A549 (cell line): ENCODE measurements at regions not wholly inside any gene's neighbourhood (a gene's known extent, or its start where the extent isn't known, plus 50 kb on each side); places are given as distances from the start of the nearest gene placed in this dataset.

Source experiments
- ATAC-seq, 2 experiments: fragments of 200-7000 bp in 1 of 2; fragments of >200 bp in 1 of 2; cut with Nextera tagmentation in 1 of 2; cut with Tn5 transposase in 1 of 2; 3 replicates each; pipeline versions ENCODE4 v1.8.0 to v1.9.1; 2018 to 2020; ENCODE audit warnings: mild to moderate bottlenecking in 1 of 2, moderate library complexity in 1 of 2
- CTCF ChIA-PET: fragments of 300-600 bp; sonication (Branson Sonifier 250); formaldehyde crosslinking; extraction: SDS; loops from one replicate; lab custom pipeline; 2021; ENCODE audit warnings: antibody characterized with exemption, inconsistent platforms; lab: Yijun Ruan, JAX
- POLR2A ChIA-PET: fragments of 350-600 bp; formaldehyde crosslinking; extraction: SDS; loops from one replicate; lab custom pipeline; 2021; ENCODE audit warnings: antibody characterized with exemption, inconsistent platforms; lab: Yijun Ruan, JAX
- DNase-seq, 2 experiments: peaks; one replicate each; pipeline versions ENCODE4 v3.0.0 to v3.0.0-alpha.2; 2011 to 2016; ENCODE audit warnings: low read depth in 1 of 2, low spot score in 1 of 2
- FAIRE-seq: peaks from 2 replicates; lab custom pipeline; 2011; peaks lifted over from hg19 to GRCh38; lab: Jason Lieb, UNC
- H3K27ac ChIP-seq, 2 experiments: fragments of >200 bp; sonication (Bioruptor Twin); formaldehyde crosslinking; 3 replicates each; pipeline ENCODE4 v1.5.1; 2016 to 2017
- H3K4me1 ChIP-seq: fragments of >200 bp; sonication (Bioruptor Twin); formaldehyde crosslinking; 3 replicates; pipeline ENCODE4 v1.6.1; 2016
- H3K4me2 ChIP-seq: fragments of >200 bp; sonication (Bioruptor Twin); formaldehyde crosslinking; 3 replicates; pipeline ENCODE4 v1.6.1; 2016
- H3K4me3 ChIP-seq: fragments of >200 bp; sonication (Bioruptor Twin); formaldehyde crosslinking; 3 replicates; pipeline ENCODE4 v1.5.1; 2016
- H3K9me3 ChIP-seq: fragments of >200 bp; sonication (Bioruptor Twin); formaldehyde crosslinking; 3 replicates; pipeline ENCODE4 v1.6.1; 2016
- FOSB ChIP-seq: fragments of 250-450 bp; sonication (Bioruptor Pico); IDR thresholded peaks from 2 replicates; pipeline ENCODE4 v1.5.0; 2020; ENCODE audit warnings: mild to moderate bottlenecking, moderate library complexity
- GATA3 ChIP-seq: IDR thresholded peaks from 2 replicates; pipeline ENCODE4 v1.6.1; 2012; ENCODE audit warnings: borderline replicate concordance
- JUNB ChIP-seq: fragments of >200 bp; sonication (Bioruptor Twin); formaldehyde crosslinking; IDR thresholded peaks from 2 replicates; pipeline ENCODE4 v1.6.1; 2016
- MAZ ChIP-seq: fragments of 150-350 bp; IDR thresholded peaks from 2 replicates; pipeline ENCODE4 v1.6.1; 2014; ENCODE audit warnings: antibody characterized with exemption, low read depth, low read length, borderline replicate concordance
- TFCP2L1 ChIP-seq: fragments of 250-450 bp; sonication (Bioruptor Pico); IDR thresholded peaks from 2 replicates; pipeline ENCODE4 v1.5.0; 2021; ENCODE audit warnings: mild to moderate bottlenecking
- ZNF302 ChIP-seq: fragments of 250-450 bp; sonication (Bioruptor Pico); IDR thresholded peaks from 2 replicates; pipeline ENCODE4 v1.9.0; 2021; ENCODE audit warnings: inconsistent platforms, mild to moderate bottlenecking, moderate library complexity
- WGBS: methylation state at CpG from one replicate; pipeline ENCODE4 v1.1.6; 2017; ENCODE audit errors: missing lambda C conversion rate; 5-methylcytosine and 5-hydroxymethylcytosine counted together
- TF ChIP-seq, protein P1 (sequence below): fragments of 200-600 bp; sonication (generic); IDR thresholded peaks from 2 replicates; pipeline ENCODE4 v1.6.1; 2016; ENCODE audit warnings: antibody characterized with exemption, mild to moderate bottlenecking, moderate library complexity
- TF ChIP-seq, protein P2 (sequence below): fragments of 250-450 bp; sonication (Bioruptor Pico); IDR thresholded peaks from 2 replicates; pipeline ENCODE4 v1.5.0; 2021; ENCODE audit warnings: mild to moderate bottlenecking, moderate library complexity, borderline replicate concordance
- TF ChIP-seq, protein P3 (sequence below): fragments of 150-350 bp; IDR thresholded peaks from 2 replicates; pipeline ENCODE4 v1.6.1; 2014; ENCODE audit warnings: low read depth, mild to moderate bottlenecking, low read length
- TF ChIP-seq, protein P4 (sequence below): fragments of >200 bp; sonication (Bioruptor Twin); formaldehyde crosslinking; IDR thresholded peaks from 3 replicates; pipeline ENCODE4 v1.6.1; 2016

DNA sequence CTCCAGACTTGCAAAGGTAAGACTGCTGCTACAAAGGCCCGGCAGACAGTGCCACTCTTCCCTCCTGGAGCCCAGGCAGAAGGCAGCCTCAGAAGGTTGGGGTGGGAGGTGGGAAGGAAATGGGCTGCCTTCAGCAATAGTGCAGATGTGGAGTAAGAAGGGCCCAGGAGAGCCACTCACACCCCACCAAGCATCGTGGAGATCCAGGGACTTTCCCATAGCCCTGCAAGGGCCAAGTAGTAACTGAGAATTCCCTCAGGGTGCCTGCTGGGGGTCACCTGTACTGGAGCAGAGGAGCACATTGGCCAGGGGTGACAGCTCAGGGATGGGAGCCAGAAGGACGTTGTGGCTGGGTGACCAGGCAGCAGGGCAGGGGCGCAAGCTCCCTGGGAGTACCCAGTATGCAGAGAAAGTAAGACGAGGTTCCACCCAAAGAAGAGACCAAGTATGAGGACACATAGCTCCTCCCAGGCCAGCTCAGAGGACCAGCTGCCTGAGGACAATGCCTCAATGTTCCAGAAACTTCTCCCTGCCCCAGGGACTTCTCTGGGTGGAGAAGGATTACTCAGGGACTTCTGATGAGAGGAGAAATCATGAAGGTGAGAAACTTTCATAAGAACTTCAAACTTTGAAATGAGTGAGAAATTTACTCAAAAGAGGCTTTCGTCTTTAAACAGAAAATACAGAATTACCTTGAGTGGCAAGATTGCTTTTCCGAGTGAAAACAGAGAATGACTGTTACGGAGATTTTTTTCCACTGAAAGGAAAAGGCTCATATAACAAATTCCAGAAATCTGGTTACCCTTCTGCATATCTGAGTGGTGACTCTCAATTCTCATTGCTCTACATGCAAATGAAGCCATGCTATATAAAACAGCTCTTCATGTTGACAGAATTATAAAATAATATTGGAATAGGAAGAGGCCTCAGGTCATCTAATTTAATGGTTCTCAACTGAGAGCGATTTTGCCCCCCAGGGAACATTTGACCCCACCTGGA is 87.9 kb upstream of the TRIO start:
- 0 out of 3 replicates have a peak, but pooled peaks cover 4% of the 10 kb centered on the region for H3K4me1 ChIP-seq
- H3K9me3 ChIP-seq = no peaks in the 10 kb centered on the region
- no peak overlapping the region for H3K4me2 ChIP-seq
- FAIRE-seq (no peak), ATAC-seq (peak in 1 of 2 experiments; percentile 28; a peak in 2 of 6 replicates), DNase-seq (no peak)
- no peak overlapping the region for H3K4me3 ChIP-seq
- peak overlapping the region in 1 of 2 experiments; percentile 22; a peak in 1 of 6 replicates for H3K27ac ChIP-seq
- CTCF ChIA-PET = interaction anchor here (1.2 to 1.6 kb wide), 2 partner anchors 11 to 88 kb away, joined by 3 to 5 read pairs; partner anchors contain the start of gene TRIO
- POLR2A ChIA-PET = no interaction called here
- TF ChIP-seq, protein P1, sequence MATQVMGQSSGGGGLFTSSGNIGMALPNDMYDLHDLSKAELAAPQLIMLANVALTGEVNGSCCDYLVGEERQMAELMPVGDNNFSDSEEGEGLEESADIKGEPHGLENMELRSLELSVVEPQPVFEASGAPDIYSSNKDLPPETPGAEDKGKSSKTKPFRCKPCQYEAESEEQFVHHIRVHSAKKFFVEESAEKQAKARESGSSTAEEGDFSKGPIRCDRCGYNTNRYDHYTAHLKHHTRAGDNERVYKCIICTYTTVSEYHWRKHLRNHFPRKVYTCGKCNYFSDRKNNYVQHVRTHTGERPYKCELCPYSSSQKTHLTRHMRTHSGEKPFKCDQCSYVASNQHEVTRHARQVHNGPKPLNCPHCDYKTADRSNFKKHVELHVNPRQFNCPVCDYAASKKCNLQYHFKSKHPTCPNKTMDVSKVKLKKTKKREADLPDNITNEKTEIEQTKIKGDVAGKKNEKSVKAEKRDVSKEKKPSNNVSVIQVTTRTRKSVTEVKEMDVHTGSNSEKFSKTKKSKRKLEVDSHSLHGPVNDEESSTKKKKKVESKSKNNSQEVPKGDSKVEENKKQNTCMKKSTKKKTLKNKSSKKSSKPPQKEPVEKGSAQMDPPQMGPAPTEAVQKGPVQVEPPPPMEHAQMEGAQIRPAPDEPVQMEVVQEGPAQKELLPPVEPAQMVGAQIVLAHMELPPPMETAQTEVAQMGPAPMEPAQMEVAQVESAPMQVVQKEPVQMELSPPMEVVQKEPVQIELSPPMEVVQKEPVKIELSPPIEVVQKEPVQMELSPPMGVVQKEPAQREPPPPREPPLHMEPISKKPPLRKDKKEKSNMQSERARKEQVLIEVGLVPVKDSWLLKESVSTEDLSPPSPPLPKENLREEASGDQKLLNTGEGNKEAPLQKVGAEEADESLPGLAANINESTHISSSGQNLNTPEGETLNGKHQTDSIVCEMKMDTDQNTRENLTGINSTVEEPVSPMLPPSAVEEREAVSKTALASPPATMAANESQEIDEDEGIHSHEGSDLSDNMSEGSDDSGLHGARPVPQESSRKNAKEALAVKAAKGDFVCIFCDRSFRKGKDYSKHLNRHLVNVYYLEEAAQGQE = no peak
- TF ChIP-seq FOSB (CRISPR knock-in tag) (no peak), JUNB (no peak)
- WGBS = 80% methylated on average over 9 of the region's 9 CpGs

DNA sequence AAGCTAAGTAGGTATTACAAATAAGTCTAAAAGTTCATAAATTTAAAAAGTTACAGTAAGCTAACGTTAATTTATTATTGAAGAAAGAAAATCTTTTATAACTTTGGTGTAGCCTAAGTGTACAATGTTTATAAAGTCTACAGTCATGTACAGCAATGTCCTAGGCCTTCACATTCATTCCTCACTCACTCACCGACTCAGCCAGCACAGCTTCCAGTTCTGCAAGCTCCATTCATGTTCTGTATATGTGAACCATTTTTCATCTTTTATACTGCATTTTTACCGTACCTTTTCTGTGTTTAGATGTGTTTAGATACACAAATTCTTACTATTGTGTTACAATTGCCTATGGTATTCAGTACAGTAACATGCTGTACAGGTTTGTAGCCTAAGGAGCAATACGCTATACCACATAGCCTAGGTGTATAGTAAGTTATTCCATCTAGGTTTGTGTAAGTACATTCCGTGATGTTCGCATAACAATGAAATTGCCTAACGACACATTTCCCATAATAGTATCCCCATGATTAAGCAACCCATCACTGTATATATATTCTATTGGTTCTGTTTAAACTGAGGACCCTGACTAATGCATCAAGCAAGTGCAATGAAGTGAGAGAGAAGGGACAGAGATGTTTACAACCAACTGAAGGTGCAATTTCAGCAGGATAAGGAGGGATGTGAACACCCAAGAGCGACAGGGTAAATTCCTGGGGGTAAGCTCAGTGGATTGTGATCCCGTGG is 88.9 kb upstream of the TRIO start:
- CTCF ChIA-PET = interaction anchor here (0.9 to 1.6 kb wide), 5 partner anchors 10 to 297 kb away, joined by 3 to 5 read pairs (median 3); partner anchors contain the start of gene TRIO
- H3K4me3 ChIP-seq = no peak overlapping the region
- POLR2A ChIA-PET = no interaction called here
- DNase-seq (no peak), ATAC-seq (no peak; a peak in 1 of 6 replicates), FAIRE-seq (no peak)
- H3K9me3 ChIP-seq = no peaks in the 10 kb centered on the region
- no peak overlapping the region for H3K4me2 ChIP-seq
- 76% methylated on average over 9 of the region's 9 CpGs for WGBS
- H3K27ac ChIP-seq = no peak overlapping the region
- TF ChIP-seq GATA3 (no peak), MAZ (no peak)
- TF ChIP-seq, protein P2, sequence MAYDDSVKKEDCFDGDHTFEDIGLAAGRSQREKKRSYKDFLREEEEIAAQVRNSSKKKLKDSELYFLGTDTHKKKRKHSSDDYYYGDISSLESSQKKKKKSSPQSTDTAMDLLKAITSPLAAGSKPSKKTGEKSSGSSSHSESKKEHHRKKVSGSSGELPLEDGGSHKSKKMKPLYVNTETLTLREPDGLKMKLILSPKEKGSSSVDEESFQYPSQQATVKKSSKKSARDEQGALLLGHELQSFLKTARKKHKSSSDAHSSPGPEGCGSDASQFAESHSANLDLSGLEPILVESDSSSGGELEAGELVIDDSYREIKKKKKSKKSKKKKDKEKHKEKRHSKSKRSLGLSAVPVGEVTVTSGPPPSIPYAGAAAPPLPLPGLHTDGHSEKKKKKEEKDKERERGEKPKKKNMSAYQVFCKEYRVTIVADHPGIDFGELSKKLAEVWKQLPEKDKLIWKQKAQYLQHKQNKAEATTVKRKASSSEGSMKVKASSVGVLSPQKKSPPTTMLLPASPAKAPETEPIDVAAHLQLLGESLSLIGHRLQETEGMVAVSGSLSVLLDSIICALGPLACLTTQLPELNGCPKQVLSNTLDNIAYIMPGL (CRISPR knock-in tag) = no peak
- TF ChIP-seq, protein P3, sequence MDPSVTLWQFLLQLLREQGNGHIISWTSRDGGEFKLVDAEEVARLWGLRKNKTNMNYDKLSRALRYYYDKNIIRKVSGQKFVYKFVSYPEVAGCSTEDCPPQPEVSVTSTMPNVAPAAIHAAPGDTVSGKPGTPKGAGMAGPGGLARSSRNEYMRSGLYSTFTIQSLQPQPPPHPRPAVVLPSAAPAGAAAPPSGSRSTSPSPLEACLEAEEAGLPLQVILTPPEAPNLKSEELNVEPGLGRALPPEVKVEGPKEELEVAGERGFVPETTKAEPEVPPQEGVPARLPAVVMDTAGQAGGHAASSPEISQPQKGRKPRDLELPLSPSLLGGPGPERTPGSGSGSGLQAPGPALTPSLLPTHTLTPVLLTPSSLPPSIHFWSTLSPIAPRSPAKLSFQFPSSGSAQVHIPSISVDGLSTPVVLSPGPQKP = no peak
- H3K4me1 ChIP-seq = 0 out of 3 replicates have a peak, but pooled peaks cover 4% of the 10 kb centered on the region

DNA sequence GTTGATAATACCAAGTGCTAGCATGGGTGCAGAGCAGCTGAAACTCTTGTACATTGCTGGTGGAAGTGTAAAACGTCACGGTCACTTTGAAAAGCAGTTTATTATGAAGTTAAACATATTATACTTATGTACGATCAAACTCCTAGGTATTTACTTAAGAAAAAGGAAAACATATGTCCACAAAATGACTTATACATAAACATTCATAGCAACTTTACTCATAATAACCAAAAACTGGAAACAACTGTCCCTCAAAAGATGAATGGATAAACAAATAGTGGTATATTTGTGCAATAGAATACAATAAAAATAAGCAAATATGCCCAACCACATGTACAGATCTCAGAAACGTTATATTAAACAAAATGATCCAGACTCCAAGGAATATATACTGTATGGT is 92.3 kb upstream of the TRIO start:
- Histone ChIP-seq H3K4me1 (0 out of 3 replicates have a peak, but pooled peaks cover 4% of the 10 kb centered on the region), H3K4me2 (no peak overlapping the region), H3K4me3 (no peak overlapping the region), H3K9me3 (peaks cover 8% of the 10 kb centered on the region; the same call in 2 of the 3 replicates), H3K27ac (no peak overlapping the region)
- ATAC-seq = no peak
- TF ChIP-seq TFCP2L1 (CRISPR knock-in tag) = no peak
- TF ChIP-seq, protein P4, sequence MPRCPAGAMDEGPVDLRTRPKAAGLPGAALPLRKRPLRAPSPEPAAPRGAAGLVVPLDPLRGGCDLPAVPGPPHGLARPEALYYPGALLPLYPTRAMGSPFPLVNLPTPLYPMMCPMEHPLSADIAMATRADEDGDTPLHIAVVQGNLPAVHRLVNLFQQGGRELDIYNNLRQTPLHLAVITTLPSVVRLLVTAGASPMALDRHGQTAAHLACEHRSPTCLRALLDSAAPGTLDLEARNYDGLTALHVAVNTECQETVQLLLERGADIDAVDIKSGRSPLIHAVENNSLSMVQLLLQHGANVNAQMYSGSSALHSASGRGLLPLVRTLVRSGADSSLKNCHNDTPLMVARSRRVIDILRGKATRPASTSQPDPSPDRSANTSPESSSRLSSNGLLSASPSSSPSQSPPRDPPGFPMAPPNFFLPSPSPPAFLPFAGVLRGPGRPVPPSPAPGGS = no peak
- no peak for TF ChIP-seq ZNF302 (CRISPR knock-in tag)
- CTCF ChIA-PET = no interaction called here
- POLR2A ChIA-PET = no interaction called here
- FAIRE-seq = no peak
- DNase-seq = no peak
- WGBS = 56% methylated on average over 4 of the region's 4 CpGs
